Activated T-cell treated with anti-CD3 and anti-CD28 coated beads for 48 hours (primary cell): ENCODE measurements at regions not wholly inside any gene's neighbourhood (a gene's known extent, or its start where the extent isn't known, plus 50 kb on each side); places are given as distances from the start of the nearest gene placed in this dataset.
"Not testable (repeated sequence)": the region's sequence is repeated elsewhere in the genome, so short reads cannot be mapped to it uniquely, and the experiment has no call there.

Experiments used
- DNase-seq: peaks from one replicate; pipeline ENCODE4 v3.0.0-alpha.2; 2020; ENCODE audit warnings: low read depth

DNA sequence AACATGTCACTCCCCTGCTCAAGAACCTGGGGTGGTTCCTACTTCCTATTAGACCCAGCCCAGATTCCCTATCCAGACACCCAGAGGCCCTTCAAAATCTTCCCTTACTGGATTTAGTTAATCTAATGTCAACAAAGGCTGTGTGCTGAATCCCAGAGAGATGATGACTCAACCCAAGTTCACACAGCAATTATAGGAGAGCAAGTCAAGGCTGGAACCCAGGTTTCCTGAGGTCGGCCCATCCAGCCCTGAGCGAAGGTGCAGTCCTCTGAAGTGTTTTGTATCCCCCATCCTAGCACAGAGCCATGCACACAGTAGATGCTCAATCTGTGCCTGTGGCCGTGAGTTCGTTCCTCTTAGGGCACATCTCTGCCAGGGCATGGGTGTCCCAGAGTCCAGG lies 452.1 kb downstream of the GOLGA6L6 start:
- DNase-seq: not testable (repeated sequence)

DNA sequence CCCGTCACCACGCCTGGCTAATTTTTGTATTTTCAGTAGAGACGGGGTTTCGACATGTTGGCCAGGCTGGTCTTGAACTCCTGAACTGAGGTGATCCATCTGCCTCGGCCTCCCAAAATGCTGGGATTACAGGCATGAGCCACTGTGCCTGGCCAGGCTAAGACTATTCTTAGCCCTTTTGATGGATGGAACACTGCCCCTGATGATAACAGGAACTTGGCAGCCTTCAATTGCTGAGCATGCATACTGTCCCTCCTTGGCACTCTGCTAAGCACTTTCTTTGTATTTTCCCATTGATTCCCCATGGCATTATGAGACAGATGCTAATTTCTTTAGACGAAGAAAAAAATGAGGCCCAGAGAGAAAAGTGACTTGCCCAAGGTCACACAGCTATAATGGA lies 457.6 kb downstream of the GOLGA6L6 start:
- DNase-seq: not testable (repeated sequence)

DNA sequence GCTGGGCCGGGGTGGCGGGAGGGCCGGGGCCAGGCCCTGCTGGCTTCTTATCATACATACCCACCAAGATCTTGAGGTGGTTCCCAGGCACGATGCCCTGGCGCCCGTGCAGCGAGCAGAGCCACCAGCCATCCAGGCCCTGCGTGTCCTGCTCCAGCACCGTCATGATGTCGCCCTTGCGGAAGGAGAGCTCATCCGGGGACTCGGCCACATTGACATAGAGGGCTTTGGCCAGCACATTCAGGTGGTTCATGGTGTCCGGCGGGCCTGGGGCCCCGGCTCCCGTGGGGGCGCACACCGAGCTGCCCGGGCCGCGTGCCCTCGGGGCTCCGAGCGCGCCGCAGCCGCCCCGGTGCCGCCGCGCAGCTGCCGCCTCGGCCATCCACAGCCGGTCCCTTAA lies 467.5 kb downstream of the GOLGA6L6 start:
- DNase-seq: not testable (repeated sequence)

DNA sequence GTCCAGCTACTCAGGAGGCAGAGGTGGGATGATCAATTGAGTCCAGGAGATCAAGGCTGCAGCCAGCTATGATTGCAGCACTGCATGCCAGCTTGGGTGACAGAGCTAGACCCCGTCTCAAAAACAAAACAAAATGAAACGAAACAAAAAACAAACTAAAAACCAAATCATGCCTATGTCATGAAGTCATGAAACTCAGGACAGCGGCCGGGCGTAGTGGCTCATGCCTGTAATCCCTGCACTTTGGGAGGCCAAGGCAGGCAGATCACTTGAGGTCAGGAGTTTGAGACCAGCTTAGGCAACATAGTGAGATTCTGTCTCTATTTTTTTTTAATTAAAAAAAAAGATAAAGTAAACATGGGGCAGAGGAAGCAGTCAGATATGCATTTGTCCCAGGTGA lies 472.6 kb downstream of the GOLGA6L6 start:
- not testable (repeated sequence) for DNase-seq

DNA sequence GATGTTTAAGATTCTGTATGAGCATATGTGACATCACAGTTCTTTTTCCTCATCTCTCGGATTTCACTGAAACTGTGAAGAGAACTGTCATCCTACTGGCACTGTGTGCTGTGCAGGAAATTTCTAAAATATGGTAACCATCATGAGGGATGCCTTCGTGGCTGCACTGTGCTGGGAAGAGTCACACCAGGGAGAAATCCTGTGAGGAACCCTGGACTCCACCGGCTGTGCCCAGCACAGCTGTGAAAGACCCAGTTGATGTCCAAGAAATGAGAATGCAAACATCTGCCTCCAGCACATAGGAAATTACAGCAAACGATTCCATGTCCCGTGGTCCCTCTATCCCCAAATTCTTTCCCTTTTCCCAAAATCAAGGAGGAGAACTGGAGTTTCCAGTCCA lies 475.4 kb downstream of the GOLGA6L6 start:
- DNase-seq: not testable (repeated sequence)

DNA sequence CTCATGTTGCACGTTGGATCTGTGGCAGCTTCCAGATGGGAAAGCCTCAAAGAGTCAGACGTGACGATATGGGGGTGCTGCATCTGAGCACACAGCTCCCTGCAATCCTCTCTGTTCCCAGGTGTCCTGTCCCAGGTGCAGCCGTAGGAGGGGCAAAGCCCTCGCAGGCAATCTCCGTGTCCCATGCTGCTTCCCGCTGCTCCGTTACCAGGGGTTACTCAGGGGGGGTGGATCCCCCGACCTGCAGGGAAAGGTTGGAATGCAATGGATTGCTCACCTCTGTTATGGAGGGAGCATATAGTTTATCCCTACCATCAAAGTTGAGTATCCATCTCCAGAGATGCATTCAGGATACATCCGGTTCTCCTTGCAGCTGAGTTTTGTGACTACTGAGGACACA lies 476.1 kb downstream of the GOLGA6L6 start:
- DNase-seq: not testable (repeated sequence)

DNA sequence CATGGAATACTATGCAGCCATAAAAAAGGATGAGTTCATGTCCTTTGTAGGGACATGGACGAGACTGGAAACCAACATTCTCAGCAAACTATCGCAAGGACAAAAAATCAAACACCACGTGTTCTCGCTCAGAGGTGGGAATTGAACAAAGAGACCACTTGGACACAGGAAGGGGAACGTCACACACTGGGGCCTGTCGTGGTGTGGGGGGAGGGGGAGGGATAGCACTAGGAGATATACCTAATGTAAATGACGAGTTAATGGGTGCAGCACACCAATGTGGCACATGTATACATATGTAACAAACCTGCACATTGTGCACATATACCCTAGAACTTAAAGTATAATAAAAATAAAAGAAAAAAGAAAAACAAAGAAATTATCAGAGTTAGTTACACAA lies 478.4 kb downstream of the GOLGA6L6 start:
- DNase-seq: not testable (repeated sequence)

DNA sequence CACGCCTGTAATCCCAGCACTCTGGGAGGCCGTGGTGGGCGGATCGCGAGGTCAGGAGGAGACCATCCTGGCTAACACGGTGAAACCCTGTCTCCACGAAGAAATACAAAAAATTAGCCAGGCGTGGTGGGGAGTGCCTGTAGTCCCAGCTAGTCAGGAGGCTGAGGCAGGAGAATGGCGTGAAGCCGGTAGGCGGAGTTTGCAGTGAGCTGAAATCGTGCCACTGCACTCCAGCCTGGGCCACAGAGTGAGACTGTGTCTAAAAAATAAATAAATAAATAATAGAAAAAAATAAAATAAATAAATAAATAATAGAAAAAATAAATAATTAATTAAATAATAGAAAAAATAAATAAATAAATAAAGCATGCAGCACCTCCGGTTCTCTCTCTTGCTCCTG lies 480.8 kb downstream of the GOLGA6L6 start:
- DNase-seq: not testable (repeated sequence)

DNA sequence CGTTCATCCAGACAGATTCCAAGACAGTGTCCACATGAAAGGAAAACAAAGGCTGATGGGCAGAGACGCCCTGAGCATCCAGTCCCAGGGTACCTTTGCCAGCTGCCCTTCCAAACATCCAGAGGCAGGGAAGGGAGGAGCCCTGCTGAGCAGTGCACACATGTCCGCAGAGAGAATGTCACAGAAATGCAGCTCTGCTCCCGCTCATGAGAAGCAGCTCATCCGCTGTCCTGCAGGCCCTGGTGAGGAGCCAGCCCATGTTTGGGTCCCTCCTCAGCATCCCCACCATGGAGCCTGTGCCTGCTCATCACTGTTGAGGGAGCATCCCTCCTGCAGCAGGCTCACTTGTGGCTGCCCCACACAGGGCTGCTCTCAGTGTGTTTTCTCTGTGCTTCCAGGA lies 484.7 kb downstream of the GOLGA6L6 start:
- not testable (repeated sequence) for DNase-seq

DNA sequence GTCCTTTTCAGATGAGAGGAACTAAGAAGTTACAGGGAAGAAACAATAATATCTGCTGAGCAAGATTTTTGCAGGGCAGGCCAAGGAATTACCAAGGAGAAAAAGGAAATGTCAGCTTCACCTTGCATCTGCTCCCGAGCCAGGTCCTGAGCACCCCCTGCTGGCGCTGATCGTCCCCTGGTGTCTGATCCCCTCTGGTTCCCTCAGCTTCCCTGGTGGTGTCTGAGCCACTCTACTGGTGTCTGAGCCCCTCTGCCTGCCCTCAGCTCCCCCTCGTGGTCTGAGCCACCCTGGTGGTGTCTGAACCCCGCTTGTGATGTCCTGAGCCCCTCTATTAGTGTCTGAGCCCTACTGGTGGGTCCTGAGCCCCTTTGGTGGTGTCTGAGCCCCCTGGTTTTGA lies 485.7 kb downstream of the GOLGA6L6 start:
- DNase-seq: not testable (repeated sequence)

DNA sequence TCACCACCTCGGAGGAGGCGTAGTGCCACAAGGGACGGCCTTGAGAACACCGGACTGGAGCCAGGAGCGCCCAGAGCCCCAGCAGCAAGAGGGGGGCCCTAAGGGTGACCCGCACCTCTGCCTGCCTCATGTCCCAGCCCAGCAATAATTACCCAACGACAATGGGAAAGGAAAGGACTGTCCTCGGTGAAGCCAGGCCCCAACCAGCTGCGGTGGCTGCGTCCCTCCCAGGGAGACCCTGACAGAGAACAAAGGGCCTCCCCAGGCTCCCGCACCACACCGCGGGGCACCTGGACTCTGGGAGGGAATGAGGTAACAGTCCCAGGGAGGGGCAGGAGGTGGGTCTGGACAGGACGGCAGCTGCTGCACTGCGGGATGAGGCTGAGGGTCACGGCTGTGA lies 493.4 kb downstream of the GOLGA6L6 start:
- DNase-seq: not testable (repeated sequence)

DNA sequence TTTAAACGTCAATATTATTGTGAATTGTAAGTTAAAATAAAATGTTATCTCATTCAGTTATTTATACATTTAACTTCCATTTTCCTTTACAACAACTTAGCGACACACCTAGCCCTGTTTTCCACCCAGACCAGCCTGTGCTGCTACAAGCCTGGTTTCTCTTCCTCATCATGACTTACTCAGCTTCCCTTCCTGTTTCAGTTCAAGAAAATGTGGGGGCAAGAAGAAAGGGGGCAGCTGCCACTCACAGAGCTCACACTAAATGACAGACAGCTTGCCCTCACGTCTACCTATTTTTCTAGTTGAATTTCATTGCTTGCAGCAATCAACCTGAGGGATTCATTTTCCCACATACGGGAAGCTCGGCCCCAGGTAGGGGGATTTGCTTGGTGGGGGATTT lies 496.4 kb downstream of the GOLGA6L6 start:
- not testable (repeated sequence) for DNase-seq

DNA sequence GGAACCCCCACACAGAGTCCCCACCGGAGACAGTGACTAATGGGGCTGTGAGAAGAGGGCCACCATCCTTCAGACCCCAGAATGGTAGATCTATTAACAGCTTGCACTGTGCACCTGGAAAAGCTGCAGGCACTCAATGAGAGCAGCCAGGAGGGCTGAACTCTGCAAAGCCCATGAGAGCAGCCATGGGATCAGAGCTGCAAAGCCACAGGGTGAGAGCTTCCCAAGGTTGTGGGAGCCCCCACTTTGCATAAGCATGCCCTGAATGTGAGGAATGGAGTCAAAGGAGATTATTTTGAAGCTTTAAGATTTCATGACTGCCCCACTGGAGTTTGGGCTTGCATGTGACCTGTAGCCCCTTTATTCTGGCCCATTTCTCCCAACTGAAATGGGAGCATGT lies 500.9 kb downstream of the GOLGA6L6 start:
- not testable (repeated sequence) for DNase-seq

DNA sequence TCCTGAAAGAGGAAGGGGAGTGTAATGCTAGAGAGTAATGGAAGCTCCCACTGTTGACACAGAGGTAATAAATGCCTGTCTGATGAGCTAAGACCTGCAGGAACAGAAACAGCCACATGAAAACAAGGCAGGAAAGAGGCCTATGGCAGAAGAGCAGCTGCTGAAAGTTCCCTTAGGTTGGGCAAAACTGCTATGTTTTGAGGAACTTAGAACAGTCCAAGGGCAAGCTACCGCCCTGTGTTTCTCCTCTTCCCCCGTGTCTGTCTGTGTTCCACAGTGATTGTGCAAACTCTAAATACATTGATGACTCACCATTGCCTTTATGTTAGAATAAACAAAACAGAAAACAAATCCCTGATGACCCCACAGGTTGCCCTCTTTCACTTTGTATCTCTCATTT lies 516.6 kb downstream of the GOLGA6L6 start:
- DNase-seq: not testable (repeated sequence)

DNA sequence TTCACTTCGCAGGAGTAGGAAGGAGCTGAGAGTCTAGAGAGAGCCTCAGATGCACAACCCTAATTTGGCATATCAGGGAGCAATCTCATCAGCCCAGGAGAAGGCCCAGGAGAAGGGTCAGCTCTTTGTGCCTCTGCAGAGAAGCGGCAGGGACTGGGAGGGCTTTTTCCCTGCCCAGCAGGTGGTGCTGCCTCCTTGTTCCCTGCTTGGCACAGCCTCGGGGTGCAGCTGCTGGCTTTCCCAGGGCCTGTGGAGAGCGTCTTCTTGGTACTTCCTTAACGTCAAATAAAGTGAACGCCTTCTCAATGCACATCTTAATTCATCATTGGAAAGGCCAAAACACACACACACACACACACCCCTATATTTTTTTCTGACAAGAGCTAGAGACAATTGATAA lies 519.3 kb downstream of the GOLGA6L6 start:
- DNase-seq: not testable (repeated sequence)

DNA sequence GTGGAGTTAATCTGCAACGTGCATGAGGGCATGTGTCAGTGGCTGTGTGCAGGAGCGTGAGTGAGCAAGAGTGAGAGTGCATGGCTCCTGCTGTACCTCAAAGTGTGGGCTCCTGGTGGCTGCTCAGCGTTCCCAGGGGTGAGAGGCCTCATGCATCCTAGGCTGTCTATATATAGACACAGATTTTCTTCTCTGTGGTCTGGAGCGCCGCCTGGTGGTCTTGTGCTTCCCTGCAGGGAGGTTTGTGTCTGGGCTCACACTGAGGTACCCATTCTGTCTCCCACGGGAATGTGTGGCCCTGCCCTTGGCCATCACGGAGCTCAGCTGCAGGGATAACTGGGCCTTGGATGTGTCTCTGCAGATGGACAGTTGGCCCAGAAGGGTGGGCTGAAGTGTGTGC lies 520.2 kb downstream of the GOLGA6L6 start:
- DNase-seq: not testable (repeated sequence)

DNA sequence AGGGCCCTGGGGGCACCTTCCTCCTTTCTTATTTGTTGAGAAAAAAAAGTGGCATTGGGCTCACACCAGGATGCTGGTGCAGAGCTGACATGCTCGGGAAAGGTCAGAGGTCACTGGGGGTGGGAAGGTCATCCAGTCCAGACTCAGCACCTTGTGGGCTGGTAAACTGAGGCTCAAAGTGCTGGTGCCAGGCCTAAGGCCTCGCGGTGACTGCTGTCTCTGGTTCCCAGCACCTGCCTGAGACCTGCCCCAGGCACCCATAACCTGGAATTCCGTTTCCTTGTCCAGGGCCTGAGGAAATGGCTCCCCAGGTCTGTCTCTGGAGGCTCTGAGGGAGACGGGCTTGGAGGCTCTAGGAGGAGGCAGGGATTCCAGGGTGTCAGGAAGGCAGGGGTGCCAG lies 521.0 kb downstream of the GOLGA6L6 start:
- DNase-seq: not testable (repeated sequence)

DNA sequence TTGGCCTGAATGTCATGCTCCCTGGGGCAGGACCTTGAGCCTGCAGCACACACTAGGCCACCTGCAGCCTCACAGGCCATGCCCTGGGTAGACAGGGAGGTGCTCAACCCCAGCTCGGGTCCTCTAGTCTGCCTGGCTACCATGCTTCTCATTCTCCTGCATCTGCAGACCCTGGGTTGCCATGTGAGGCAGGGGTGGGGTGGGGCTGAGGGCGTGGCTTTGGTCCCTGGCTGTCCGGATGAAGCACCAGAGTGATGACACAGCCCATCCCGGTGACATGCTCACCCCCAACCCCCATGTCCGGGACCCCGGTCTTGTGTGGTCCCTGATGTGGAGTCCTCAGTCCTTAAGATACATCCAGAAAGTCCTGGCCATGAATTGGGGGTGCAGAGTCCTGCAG lies 521.8 kb downstream of the GOLGA6L6 start:
- DNase-seq: not testable (repeated sequence)

DNA sequence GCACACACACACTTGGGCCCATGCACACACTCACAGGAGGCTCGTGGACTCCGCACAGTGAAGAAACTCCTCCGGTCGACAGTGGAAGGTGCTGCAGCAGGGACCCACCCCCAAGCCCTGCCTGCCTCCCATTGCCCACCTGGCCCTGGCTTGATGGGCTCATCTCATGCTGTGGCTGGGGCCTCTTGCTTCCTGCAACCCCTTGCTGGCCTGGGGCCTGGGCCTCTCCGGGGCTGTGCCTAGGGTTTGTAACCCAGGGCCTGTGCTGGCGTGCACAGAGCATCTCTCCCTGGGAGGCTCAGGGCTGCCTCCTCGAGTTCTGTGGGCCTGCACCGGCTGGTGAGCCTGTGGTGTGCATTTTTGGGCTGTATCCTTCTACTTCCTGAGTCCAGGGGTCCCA lies 524.0 kb downstream of the GOLGA6L6 start:
- not testable (repeated sequence) for DNase-seq

DNA sequence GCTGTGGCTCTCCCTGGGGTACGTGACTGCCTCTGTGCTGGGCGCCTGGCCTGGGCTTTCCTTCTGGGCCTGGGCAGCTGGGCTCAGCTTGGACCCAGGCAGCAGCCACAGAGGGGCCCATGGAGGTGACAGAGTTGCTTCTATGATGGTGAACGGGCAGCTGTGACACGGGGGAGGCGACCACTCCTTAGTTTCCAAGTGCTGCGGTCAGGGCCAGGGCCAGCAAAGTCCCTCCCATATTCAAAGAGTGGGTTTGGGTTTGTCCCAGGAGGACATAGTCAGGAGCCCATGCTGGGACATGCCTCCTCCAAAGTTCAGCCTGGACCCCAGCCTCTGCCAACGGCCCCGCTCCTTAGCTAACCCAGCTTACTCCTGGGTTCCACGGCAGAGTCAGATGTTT lies 524.7 kb downstream of the GOLGA6L6 start:
- not testable (repeated sequence) for DNase-seq

DNA sequence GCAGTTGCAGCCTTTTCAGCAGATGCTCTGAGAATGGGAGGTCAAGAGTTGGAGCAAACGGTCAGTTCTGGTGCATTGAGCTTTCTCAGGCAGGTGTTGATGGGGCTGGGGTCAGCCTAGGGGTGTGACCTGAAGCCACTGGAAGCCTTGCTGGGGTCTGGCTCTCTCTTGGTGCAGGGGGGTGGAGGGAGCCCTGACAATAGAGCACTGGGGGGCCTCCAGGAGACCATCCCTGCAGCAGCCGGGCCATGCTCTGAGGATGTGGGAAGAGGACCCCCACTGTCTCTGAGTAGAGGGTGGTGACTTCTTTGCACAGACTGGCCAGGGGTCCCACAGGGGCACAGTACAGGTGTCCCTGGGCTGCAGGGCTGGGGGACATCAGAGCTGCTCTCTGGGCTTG lies 528.8 kb downstream of the GOLGA6L6 start:
- not testable (repeated sequence) for DNase-seq

DNA sequence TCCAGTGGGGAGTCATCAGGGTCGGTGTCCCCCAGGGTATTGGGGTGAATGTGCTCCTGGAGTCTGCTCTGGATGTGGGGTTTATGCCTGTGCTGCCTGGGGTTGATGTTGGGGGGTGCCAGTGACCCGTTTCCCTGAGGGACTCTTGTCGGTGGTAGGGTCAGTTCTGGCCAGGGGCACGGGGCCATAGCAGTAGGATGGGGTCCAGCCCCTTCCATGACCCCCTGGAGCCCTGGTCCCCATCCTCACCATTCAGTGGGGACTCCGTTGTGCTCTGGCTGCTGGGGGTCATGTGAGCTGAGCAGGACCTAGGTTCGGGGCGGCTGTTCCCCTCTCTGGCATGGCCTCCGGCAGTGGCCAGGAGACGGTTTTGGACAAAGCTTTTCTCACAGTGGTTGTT lies 530.8 kb downstream of the GOLGA6L6 start:
- DNase-seq: not testable (repeated sequence)

DNA sequence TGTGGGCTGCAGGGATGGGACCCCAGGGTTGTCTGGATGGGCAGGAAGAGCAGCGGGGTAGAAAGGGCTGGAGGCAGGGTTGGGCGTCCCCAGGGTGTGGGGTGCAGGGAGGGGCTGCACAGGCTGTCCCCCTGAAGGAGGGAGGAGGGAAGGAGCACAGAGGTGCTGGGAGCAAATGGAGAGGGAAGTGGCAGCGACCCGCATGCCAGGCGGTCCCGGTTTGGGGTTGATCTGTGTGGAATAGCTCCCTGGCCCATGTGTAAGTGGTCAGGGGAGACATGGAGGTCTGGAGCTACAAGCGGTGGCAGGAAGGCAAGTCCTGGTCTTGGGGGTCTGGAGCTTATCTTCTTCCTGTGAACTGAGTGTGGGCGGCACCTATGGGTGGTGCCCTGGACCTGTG lies 532.0 kb downstream of the GOLGA6L6 start:
- DNase-seq: not testable (repeated sequence)

DNA sequence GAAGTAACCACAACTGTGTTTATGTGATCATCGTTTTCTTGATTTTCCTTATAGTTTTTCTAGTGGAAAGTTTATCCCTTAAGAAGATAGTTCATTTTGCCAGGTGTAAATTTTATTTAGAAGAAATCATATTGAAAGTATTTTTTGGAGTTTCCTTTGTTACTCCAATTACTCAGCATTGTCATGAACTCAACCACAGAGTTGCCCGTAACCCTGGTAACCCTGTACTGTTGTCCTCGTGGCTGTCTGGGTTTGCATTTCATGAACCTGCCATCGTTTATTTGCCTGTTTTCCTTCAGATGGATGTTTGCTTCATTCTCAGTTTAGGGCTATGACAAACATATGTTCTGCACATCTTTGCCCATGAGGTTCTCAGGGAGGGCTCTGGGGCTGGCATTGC lies 534.3 kb downstream of the GOLGA6L6 start:
- not testable (repeated sequence) for DNase-seq

DNA sequence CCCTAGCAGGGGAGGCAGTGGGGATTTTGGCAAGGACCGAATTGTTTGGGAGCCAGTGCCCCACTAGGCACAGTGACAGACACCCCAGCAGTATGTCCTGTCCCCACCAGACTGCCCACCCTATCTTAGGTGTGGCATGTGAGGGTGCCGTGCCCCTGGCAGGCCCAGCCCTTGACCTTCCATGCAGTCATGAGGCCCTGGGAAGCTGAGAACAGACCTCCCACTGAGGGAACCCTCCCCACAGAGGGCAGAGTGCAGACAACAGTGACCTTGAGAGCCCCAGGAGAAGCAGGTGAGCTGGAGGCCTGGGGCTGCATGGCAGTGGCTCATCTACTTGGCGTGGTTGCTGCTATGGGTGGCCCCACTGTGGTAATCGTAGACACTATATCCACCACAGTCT lies 538.1 kb downstream of the GOLGA6L6 start:
- DNase-seq: not testable (repeated sequence)
